MM.1S (cell line): ENCODE measurements at regions not wholly inside any gene's neighbourhood (a gene's known extent, or its start where the extent isn't known, plus 50 kb on each side); places are given as distances from the start of the nearest gene placed in this dataset.

Source experiments
- DNase-seq: peaks from one replicate; pipeline ENCODE4 v3.0.0-alpha.2; 2015
- H2AFZ ChIP-seq: fragments of 300-600 bp; sonication (generic); 2 replicates; pipeline ENCODE4 v1.6.0; 2016; ENCODE audit warnings: antibody characterized with exemption, low read length
- H3F3A ChIP-seq: fragments of 300-600 bp; sonication (generic); 2 replicates; pipeline ENCODE4 v1.6.1; 2016; ENCODE audit warnings: mild to moderate bottlenecking, antibody characterized with exemption, low read length, moderate library complexity, mixed read lengths; ENCODE audit not compliant: insufficient read depth
- H3K27ac ChIP-seq: fragments of 300-600 bp; sonication (generic); 2 replicates; pipeline ENCODE4 v1.5.1; 2016; ENCODE audit warnings: mild to moderate bottlenecking, low read length
- H3K27me3 ChIP-seq: fragments of 300-600 bp; sonication (generic); replicated peaks from 2 replicates; pipeline ENCODE4 v1.6.0; 2016; ENCODE audit warnings: low read length; ENCODE audit not compliant: insufficient read depth
- H3K36me3 ChIP-seq: fragments of 300-600 bp; sonication (generic); replicated peaks from 2 replicates; pipeline ENCODE4 v1.6.1; 2016; ENCODE audit warnings: mild to moderate bottlenecking, low read length, mixed read lengths; ENCODE audit not compliant: insufficient read depth
- H3K4me1 ChIP-seq: fragments of 300-600 bp; sonication (generic); 2 replicates; pipeline ENCODE4 v1.6.1; 2016; ENCODE audit warnings: low read length, mixed read lengths
- H3K4me2 ChIP-seq: fragments of 300-600 bp; sonication (generic); 2 replicates; pipeline ENCODE4 v1.6.0; 2016; ENCODE audit warnings: low read depth, low read length
- H3K4me3 ChIP-seq: fragments of 300-600 bp; sonication (generic); 2 replicates; pipeline ENCODE4 v1.5.1; 2016; ENCODE audit warnings: low read length, mixed read lengths
- H3K79me2 ChIP-seq: fragments of 300-600 bp; sonication (generic); 2 replicates; pipeline ENCODE4 v1.6.1; 2016; ENCODE audit warnings: mixed run types, low read length, mixed read lengths
- H3K9ac ChIP-seq: fragments of 300-600 bp; sonication (generic); 2 replicates; pipeline ENCODE4 v1.6.1; 2016; ENCODE audit warnings: low read length, mixed read lengths
- H3K9me2 ChIP-seq: fragments of 300-600 bp; sonication (generic); replicated peaks from 2 replicates; pipeline ENCODE4 v1.6.1; 2016; ENCODE audit warnings: mild to moderate bottlenecking, low read length, mixed read lengths; ENCODE audit not compliant: insufficient read depth
- H3K9me3 ChIP-seq: fragments of 300-600 bp; sonication (generic); replicated peaks from 2 replicates; pipeline ENCODE4 v1.6.1; 2016; ENCODE audit warnings: mild to moderate bottlenecking, low read length, mixed read lengths; ENCODE audit not compliant: insufficient read depth
- H4K20me1 ChIP-seq: fragments of 300-600 bp; sonication (generic); 2 replicates; pipeline ENCODE4 v1.6.1; 2016; ENCODE audit warnings: mild to moderate bottlenecking, low read length, moderate library complexity, mixed read lengths; ENCODE audit not compliant: insufficient read depth
- CTCF ChIP-seq: fragments of 300-600 bp; sonication (generic); IDR thresholded peaks from 2 replicates; pipeline ENCODE4 v1.5.1; 2016; ENCODE audit warnings: antibody characterized with exemption, low read length, mixed read lengths
- EZH2 ChIP-seq: fragments of 300-600 bp; sonication (generic); optimal IDR thresholded peaks from 2 replicates; pipeline ENCODE3; 2017; ENCODE audit warnings: low read depth, mild to moderate bottlenecking, antibody characterized with exemption, low read length, mixed read lengths
- EZH2phosphoT487 ChIP-seq: fragments of 300-600 bp; sonication (generic); IDR thresholded peaks from 2 replicates; pipeline ENCODE4 v1.6.1; 2018; ENCODE audit warnings: antibody characterized with exemption, low read length

- Histone ChIP-seq H3K27me3 (peaks cover 14% of the 10 kb centered on the region; the same call in 1 of the 2 replicates), H4K20me1 (no peaks in the 10 kb centered on the region), H3K27ac (no peak overlapping the region), H3K4me3 (no peak overlapping the region), H3K9me2 (no peaks in the 10 kb centered on the region), H3K79me2 (no peaks in the 10 kb centered on the region), H3K9me3 (no peaks in the 10 kb centered on the region), H3F3A (peaks cover 7% of the 10 kb centered on the region), H3K9ac (no peak overlapping the region), H3K4me1 (peaks cover 14% of the 10 kb centered on the region), H3K36me3 (no peaks in the 10 kb centered on the region), H3K4me2 (no peak overlapping the region), H2AFZ (no peak overlapping the region)
- TF ChIP-seq EZH2 = no peak
- no peak for TF ChIP-seq CTCF
- TF ChIP-seq EZH2phosphoT487 = no peak
- DNase-seq = no peak
Measured at GRCh38 chr4:22070256-22070655, 121.7 kb upstream of the KCNIP4 start.

- Histone ChIP-seq H3F3A (no peaks in the 10 kb centered on the region), H3K4me3 (no peak overlapping the region), H3K9me3 (no peaks in the 10 kb centered on the region), H3K9ac (no peak overlapping the region), H3K4me2 (no peak overlapping the region), H3K4me1 (no peaks in the 10 kb centered on the region), H3K36me3 (no peaks in the 10 kb centered on the region), H4K20me1 (no peaks in the 10 kb centered on the region), H3K79me2 (no peaks in the 10 kb centered on the region), H3K27ac (no peak overlapping the region), H3K9me2 (no peaks in the 10 kb centered on the region), H3K27me3 (no peaks in the 10 kb centered on the region), H2AFZ (no peak overlapping the region)
- DNase-seq = no peak
- no peak for TF ChIP-seq CTCF
- TF ChIP-seq EZH2 = no peak
- no peak for TF ChIP-seq EZH2phosphoT487
Measured at GRCh38 chr4:22063613-22064012, 115.0 kb upstream of the KCNIP4 start.

DNA sequence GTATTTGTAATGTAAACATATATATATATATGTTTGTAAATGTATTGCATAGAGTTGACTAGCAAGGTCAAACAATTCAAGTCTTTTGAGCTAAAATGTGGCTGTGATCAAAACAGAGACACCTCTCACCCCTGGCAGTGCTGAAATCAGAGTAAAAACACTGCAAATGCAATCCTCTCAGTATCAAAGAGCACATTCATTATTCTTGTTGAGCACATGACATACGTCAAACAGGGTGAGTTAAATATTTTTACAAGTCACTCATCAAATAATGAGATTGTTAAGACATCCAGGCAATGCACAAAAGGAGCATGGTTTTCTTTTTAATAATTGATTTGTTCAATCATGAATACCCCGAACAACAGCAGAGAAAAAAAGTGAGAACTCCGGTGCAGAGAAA, 114.1 kb upstream of the KCNIP4 start:
- Histone ChIP-seq H3K9ac (no peak overlapping the region), H3K9me2 (no peaks in the 10 kb centered on the region), H3K9me3 (no peaks in the 10 kb centered on the region), H4K20me1 (no peaks in the 10 kb centered on the region), H3K4me1 (no peaks in the 10 kb centered on the region), H3K4me3 (no peak overlapping the region), H3K27ac (no peak overlapping the region), H3K79me2 (no peaks in the 10 kb centered on the region), H3K4me2 (no peak overlapping the region), H3F3A (no peaks in the 10 kb centered on the region), H3K27me3 (no peaks in the 10 kb centered on the region), H3K36me3 (no peaks in the 10 kb centered on the region), H2AFZ (no peak overlapping the region)
- no peak for DNase-seq
- no peak for TF ChIP-seq CTCF
- no peak for TF ChIP-seq EZH2
- no peak for TF ChIP-seq EZH2phosphoT487
